Astrocyte (in vitro differentiated cells and primary cell): ENCODE measurements at regions not wholly inside any gene's neighbourhood (a gene's known extent, or its start where the extent isn't known, plus 50 kb on each side); places are given as distances from the start of the nearest gene placed in this dataset.

Experiments used
- CTCF ChIP-seq: IDR thresholded peaks from 2 replicates; pipeline ENCODE4 v1.5.1; 2011; ENCODE audit warnings: low read depth, mild to moderate bottlenecking, inconsistent platforms, low read length, moderate library complexity; ENCODE audit not compliant: insufficient read depth
- EZH2 ChIP-seq: IDR thresholded peaks from 2 replicates; pipeline ENCODE4 v1.6.1; 2012; ENCODE audit warnings: mild to moderate bottlenecking, low read length, inconsistent platforms; ENCODE audit not compliant: insufficient read depth

DNA sequence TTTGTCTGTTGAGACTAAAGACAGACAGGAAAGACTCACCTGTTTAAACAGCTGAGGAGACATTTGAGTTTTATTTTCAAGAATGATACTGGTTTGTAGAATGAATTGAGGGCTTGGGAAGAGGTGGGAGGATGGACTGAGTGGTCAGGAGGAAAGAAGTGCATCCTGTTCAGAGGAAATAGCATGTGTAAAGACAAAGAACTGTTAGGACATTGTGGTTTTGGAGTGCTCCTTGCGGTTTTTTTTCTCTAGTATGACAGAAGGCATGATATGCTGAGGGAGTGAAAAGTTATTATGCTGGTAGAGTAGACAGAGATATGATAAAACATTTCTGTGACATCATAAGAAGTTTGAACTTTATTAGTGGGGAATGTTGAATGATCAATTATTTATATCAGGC is 270.7 kb upstream of the ELAVL2 start:
- TF ChIP-seq CTCF (no peak), EZH2 (no peak)
